Activated naive CD8-positive, alpha-beta T cell treated with anti-CD3 and anti-CD28 coated beads for 36 hours (primary cell): ENCODE measurements at regions not wholly inside any gene's neighbourhood (a gene's known extent, or its start where the extent isn't known, plus 50 kb on each side); places are given as distances from the start of the nearest gene placed in this dataset.

ENCODE experiments used
- DNase-seq: peaks from one replicate; pipeline ENCODE4 v3.0.0; 2021
- H3K27ac Mint-ChIP-seq: one replicate; pipeline ENCODE4 v1.8.0; 2022; ENCODE audit warnings: mild to moderate bottlenecking, moderate library complexity, mixed read lengths
- H3K27me3 Mint-ChIP-seq: one replicate; pipeline ENCODE4 v1.8.0; 2022; ENCODE audit warnings: mild to moderate bottlenecking, mixed read lengths
- H3K36me3 Mint-ChIP-seq: one replicate; pipeline ENCODE4 v1.8.0; 2021; ENCODE audit warnings: mild to moderate bottlenecking, mixed read lengths
- H3K4me1 Mint-ChIP-seq: one replicate; pipeline ENCODE4 v1.8.0; 2021; ENCODE audit warnings: mixed read lengths
- H3K4me3 Mint-ChIP-seq: one replicate; pipeline ENCODE4 v1.8.0; 2022; ENCODE audit warnings: mild to moderate bottlenecking, moderate library complexity, mixed read lengths
- H3K9me3 Mint-ChIP-seq: one replicate; pipeline ENCODE4 v1.8.0; 2022; ENCODE audit warnings: mixed read lengths

DNA sequence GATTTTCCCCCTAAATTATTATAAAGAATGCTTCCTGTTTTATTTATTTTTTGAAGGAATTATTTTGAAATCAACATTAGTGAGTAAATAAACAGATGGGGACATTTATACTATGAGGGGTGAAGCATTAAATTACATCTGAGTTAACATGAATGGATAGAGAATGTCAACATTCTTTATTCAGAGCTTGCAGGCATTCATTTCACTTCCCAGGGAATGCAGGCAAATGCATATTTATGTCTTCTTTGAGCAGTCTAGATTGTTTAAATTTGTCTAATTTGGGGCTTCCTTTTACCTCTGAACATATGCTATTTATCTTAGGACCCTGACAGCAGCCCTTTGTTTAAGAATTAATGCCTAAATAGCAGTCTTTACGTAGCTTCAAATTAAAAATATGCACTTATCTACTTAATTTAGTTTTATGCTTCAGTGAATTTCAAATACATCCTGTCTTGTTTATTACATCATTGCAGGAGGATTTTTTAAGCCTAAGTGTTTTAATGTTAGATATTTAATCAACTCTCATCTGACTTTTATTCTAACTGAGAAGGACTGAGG lies 630.5 kb upstream of the LMCD1 start:
- no peak for DNase-seq
- Mint-ChIP-seq H3K36me3 (no peaks in the 10 kb centered on the region), H3K4me1 (no peaks in the 10 kb centered on the region), H3K4me3 (no peak overlapping the region), H3K27me3 (no peaks in the 10 kb centered on the region), H3K9me3 (no peaks in the 10 kb centered on the region), H3K27ac (no peak overlapping the region)

DNA sequence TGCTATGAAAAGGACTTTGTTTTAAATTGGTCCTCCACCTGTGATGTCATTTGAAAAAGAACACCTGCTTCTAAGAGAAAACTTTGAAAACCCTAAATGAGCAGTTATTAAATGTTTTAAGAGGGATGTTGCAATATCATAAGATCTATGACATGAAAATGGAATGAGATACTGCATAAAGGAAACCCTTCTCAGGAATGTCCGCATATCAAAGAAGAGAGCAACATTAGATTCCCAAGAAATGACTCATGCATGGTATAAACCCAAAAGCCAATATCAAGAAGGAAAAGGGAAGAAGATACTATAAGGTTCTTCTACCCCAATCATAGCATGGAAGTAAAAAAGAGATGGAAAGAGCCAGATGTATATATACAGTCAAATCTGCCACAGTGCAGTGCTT lies 627.5 kb upstream of the LMCD1 start:
- no peak for DNase-seq
- Mint-ChIP-seq H3K9me3 (no peaks in the 10 kb centered on the region), H3K27me3 (no peaks in the 10 kb centered on the region), H3K36me3 (no peaks in the 10 kb centered on the region), H3K27ac (no peak overlapping the region), H3K4me1 (peaks cover 9% of the 10 kb centered on the region), H3K4me3 (no peak overlapping the region)

DNA sequence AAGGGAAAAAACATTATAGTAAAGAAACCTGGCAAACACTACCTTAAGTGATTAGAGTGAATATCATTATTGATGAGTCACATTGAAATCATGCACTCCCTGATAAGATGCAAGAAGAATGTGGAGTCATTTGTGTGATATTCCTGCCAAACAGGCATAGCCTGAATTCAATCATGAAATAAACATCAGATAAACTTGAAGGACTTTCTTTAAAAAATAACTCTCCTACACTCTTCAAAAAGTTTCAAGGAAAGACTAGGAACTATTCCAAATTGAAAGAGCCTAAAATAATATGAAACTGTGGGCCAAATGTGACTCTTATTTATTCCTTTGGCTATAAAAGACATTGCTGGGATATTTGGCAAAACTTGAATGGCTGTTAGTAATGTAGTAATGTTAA lies 625.7 kb upstream of the LMCD1 start:
- H3K4me3 Mint-ChIP-seq, result no peak overlapping the region
- H3K36me3 Mint-ChIP-seq, result no peaks in the 10 kb centered on the region
- H3K9me3 Mint-ChIP-seq, result peaks cover 2% of the 10 kb centered on the region

DNA sequence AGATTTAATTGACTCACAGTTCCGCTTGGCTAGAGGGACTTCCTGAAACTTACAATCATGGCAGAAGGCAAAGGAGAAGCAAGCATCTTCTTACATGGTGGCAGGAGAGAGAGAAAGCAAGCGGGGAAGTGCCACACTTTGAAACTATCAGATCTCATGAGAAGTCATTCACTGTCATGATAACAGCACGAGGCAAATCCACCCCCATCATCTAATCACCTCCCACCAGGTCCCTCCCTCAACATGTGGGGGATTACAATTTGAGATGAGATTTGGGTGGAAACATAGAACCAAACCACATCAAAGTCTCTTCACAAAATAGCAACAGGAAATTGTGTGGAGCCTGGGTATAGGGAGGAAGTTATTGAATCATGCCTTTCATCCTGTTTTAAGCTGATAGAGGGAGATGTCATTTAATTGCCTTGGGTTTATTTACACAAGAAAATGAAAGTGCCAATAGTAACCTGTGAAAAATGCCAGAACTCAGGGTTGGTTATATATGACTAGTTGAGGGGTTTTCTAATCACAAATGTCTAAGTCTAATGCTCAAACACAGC lies 624.8 kb upstream of the LMCD1 start:
- H3K9me3 Mint-ChIP-seq, result peaks cover 5% of the 10 kb centered on the region
- peak overlapping the region; percentile 80 for H3K27ac Mint-ChIP-seq
- no peaks in the 10 kb centered on the region for H3K36me3 Mint-ChIP-seq
- no peaks in the 10 kb centered on the region for H3K27me3 Mint-ChIP-seq
- H3K4me1 Mint-ChIP-seq, result peaks cover 9% of the 10 kb centered on the region
- DNase-seq, result peak; percentile 25
- peak overlapping the region; percentile 14 for H3K4me3 Mint-ChIP-seq

More for the DNA sequence above, 625.7 kb upstream of the LMCD1 start:
- no peak overlapping the region for H3K27ac Mint-ChIP-seq
- peaks cover 9% of the 10 kb centered on the region for H3K4me1 Mint-ChIP-seq
- no peak for DNase-seq
- no peaks in the 10 kb centered on the region for H3K27me3 Mint-ChIP-seq

DNA sequence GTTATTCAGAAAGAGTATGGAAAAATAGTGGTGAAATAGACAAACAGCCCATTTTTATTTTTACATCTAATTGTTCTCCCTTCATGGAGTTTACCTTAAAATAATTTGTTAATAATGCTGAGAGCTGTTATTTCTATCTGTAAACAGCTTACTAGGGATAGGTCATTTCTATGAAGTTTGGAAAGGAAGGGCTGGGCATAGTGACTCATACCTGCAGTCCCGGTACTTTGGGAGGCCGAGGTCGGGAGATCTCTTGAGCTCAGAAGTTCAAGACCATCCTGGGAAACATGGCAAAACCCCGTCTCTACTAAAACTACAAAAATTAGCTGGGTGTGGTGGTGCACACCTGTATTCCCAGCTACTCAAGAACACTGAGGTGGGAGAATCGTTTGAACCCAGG lies 624.3 kb upstream of the LMCD1 start:
- Mint-ChIP-seq H3K36me3 (no peaks in the 10 kb centered on the region), H3K4me1 (peaks cover 11% of the 10 kb centered on the region), H3K4me3 (no peak overlapping the region), H3K27me3 (no peaks in the 10 kb centered on the region), H3K9me3 (peaks cover 7% of the 10 kb centered on the region), H3K27ac (peak overlapping the region; percentile 57)
- no peak for DNase-seq

DNA sequence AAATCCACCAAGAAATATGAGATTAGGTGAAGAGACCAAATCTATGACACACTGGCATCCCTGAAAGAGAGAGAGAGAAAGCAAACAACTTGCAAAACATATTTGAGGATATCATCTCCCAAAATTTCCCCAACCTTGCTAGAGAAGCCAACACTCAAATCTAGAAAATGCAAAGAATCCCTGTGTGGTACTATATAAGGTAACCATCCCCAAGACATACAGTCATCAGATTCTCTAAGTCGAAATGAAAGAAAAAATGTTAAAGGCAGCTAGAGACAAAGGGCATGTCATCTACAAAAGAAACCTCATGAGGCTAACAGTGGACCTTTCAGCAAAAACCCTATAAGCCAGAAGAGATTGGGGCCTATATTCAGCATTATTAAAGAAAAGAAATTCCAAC lies 622.1 kb upstream of the LMCD1 start:
- H3K36me3 Mint-ChIP-seq, result no peaks in the 10 kb centered on the region
- H3K4me1 Mint-ChIP-seq, result peaks cover 11% of the 10 kb centered on the region
- no peak overlapping the region for H3K27ac Mint-ChIP-seq
- no peaks in the 10 kb centered on the region for H3K27me3 Mint-ChIP-seq
- H3K4me3 Mint-ChIP-seq, result no peak overlapping the region
- peaks cover 12% of the 10 kb centered on the region for H3K9me3 Mint-ChIP-seq
- DNase-seq, result no peak

DNA sequence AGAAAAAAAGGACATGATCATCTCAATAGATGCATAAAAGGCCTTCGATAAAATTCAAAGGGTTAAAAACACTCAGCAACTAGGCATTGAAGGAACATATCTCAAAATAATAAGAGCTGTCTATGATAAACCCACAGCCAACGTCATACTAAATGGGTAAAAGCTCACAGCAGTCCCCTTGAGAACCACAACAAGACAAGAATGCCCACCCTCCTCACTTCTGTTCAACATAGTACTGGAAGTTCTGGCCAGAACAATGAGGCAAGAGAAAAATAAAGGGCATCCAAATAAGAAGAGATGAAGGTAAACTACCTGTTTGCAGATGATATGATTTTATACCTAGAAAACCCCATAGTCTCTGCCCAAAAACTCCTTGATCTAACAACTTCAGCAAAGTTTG lies 619.7 kb upstream of the LMCD1 start:
- H3K4me3 Mint-ChIP-seq, result no peak overlapping the region
- no peak for DNase-seq
- H3K9me3 Mint-ChIP-seq, result peaks cover 23% of the 10 kb centered on the region
- H3K4me1 Mint-ChIP-seq, result peaks cover 8% of the 10 kb centered on the region
- no peak overlapping the region for H3K27ac Mint-ChIP-seq
- H3K36me3 Mint-ChIP-seq, result no peaks in the 10 kb centered on the region
- H3K27me3 Mint-ChIP-seq, result no peaks in the 10 kb centered on the region

DNA sequence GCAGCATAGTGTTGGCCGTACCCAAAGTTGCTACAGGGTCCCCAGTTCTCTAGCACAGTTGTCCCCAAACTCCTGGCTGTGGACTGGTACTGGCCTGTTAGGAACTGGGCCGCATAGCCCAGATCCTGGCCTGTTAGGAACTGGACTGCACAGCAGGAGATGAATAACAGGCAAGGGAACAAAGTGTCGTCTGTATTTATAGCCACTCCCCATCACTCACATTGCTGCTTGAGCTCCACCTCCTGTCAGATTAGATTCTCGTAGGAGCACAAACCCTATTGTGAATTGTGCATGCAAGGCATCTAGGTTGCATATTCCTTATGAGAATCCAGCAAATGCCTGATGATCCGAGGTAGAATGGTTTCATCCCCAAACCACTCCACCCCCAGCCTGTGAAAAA lies 604.0 kb upstream of the LMCD1 start:
- Mint-ChIP-seq H3K36me3 (no peaks in the 10 kb centered on the region), H3K9me3 (peaks cover 2% of the 10 kb centered on the region), H3K27me3 (no peaks in the 10 kb centered on the region), H3K4me1 (no peaks in the 10 kb centered on the region), H3K4me3 (no peak overlapping the region), H3K27ac (no peak overlapping the region)
- DNase-seq, result no peak

DNA sequence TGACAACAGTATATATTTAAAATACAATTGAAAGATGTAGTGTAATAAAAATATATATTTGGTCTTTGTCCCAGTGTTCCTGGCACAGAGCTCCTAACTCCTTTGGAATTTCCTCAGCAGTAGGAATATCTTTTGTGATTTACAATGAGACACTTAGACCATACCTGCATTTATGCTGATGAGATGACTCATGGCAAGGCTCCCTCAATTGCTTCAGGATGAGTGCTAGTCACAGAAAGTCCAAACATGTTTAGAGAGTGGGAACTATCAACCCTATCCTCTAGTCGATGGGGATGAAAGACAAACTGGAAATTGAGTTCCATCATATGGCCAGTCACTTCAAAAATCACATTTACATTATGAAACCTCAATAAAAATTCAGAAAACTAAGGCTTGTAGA lies 588.3 kb upstream of the LMCD1 start:
- H3K9me3 Mint-ChIP-seq, result peaks cover 4% of the 10 kb centered on the region
- H3K4me1 Mint-ChIP-seq, result peaks cover 4% of the 10 kb centered on the region
- peaks cover 1% of the 10 kb centered on the region for H3K36me3 Mint-ChIP-seq
- H3K27me3 Mint-ChIP-seq, result no peaks in the 10 kb centered on the region
- no peak for DNase-seq
- H3K27ac Mint-ChIP-seq, result no peak overlapping the region
- no peak overlapping the region for H3K4me3 Mint-ChIP-seq

DNA sequence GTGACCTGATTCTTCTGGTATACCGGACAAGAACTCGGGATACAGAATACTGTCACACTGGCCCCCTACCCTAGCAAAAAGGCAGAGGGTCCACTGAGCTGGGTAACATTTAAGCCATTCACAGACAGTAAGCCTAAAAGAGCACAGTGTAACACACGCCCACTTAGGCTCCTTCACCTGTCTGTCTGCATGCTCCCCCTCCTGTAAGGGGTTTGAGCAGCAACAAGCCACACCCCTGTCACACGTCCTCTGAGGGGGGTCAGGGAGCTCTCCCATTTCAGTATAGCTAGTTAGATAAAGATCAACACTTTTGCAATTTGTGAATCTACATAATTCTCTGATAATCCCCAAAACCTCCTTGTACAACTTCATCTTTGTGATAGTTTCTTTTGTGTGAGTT lies 586.3 kb upstream of the LMCD1 start:
- Mint-ChIP-seq H3K9me3 (peaks cover 4% of the 10 kb centered on the region), H3K27me3 (no peaks in the 10 kb centered on the region), H3K36me3 (peaks cover 1% of the 10 kb centered on the region), H3K27ac (no peak overlapping the region), H3K4me1 (peaks cover 8% of the 10 kb centered on the region), H3K4me3 (no peak overlapping the region)
- DNase-seq, result no peak

DNA sequence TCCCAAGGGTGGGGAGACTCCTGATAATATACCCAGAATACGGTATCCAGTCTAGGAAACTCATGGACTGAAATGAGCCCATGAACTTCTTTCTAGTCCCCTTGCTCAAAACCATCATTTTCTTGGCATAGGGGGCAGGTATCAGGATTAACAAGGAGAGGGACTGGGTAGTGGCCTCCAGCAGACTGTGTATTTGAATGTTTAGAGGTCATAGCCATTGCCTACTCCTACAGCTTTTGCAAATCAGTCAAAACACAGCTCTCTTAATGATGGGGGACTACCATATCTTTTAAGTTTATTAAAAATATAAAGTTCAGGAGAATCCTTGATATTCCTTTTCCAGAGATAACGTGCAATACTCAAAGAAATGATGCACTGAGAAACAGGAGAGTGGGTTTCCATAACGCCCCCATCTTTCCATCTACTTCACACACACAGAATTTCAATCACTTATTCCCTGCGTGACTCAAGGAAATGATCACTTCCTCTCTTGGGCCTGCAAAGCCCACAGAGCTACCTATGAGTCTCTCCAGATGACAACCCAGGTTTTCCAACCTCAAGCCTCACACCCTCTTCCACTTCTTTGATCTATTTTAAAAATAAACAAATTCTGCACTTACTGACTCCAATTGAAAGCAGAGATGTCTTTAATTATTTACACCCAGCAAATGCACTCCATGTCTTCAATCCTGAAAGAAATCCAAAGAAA lies 584.0 kb upstream of the LMCD1 start:
- peaks cover 8% of the 10 kb centered on the region for H3K4me1 Mint-ChIP-seq
- H3K27ac Mint-ChIP-seq, result peak overlapping the region; percentile 9

DNA sequence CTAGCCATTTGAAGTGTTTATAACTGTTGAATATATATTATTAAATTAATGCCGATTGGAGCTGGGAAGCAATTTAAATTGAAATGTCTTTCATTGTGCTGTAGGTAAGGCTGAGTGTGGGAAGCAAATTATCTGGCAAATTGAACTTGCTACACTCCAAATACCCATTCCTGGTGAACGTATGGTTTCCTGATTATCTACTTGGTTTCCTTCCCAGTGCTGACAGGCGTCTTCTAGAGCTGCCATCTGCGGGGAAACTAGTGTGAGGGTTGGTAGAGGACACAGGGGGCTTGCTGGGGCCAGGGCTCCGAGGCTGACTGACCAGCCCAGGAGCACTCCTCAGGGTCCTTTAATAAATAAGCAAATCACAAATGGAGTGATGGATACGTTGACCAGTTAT lies 581.4 kb upstream of the LMCD1 start:
- Mint-ChIP-seq H3K4me3 (no peak overlapping the region), H3K27ac (no peak overlapping the region), H3K9me3 (peaks cover 4% of the 10 kb centered on the region), H3K27me3 (no peaks in the 10 kb centered on the region), H3K4me1 (peaks cover 8% of the 10 kb centered on the region), H3K36me3 (no peaks in the 10 kb centered on the region)
- DNase-seq, result no peak

More for the DNA sequence above, 584.0 kb upstream of the LMCD1 start:
- Mint-ChIP-seq H3K27me3 (no peaks in the 10 kb centered on the region), H3K9me3 (peaks cover 4% of the 10 kb centered on the region), H3K4me3 (no peak overlapping the region), H3K36me3 (peaks cover 1% of the 10 kb centered on the region)
- peak; percentile 7 for DNase-seq

DNA sequence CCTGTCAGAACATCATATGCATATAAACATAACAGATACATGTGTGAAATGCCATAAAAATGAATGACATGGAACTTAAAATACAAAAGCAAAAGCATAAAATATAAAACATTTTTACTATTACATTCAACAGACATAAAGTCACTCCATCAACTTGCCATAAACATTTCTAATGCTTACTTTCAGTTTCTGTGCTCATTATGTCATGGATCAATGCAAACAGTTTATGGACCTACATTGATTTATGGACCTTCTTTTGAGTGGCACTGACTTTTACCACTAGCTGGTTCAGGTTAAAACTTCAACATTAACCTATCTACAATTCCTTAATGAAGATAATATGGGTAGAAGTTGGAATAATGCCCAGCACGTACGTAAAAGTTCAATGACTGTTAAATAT lies 577.4 kb upstream of the LMCD1 start:
- H3K4me3 Mint-ChIP-seq, result no peak overlapping the region
- H3K27ac Mint-ChIP-seq, result no peak overlapping the region
- H3K36me3 Mint-ChIP-seq, result no peaks in the 10 kb centered on the region
- H3K4me1 Mint-ChIP-seq, result peaks cover 3% of the 10 kb centered on the region
- no peak for DNase-seq
- peaks cover 4% of the 10 kb centered on the region for H3K27me3 Mint-ChIP-seq
- H3K9me3 Mint-ChIP-seq, result no peaks in the 10 kb centered on the region

DNA sequence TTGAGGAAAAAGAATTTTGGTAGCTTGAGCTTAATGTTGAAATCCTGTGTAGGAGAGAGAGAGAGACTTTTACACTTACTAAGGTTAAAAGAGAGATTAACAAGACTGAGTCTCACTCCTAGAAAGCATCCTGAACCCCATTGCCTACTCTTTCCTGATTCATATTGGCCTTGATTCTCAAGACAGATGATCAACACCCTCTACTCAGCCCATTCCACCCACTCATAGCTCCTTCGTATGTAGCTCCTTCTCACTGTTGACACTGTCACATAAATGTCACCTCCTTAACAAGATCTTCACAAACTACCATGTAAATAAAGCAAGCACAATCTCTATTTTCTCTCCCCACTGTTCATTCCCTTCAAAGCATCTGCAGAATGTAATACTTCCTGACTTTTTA lies 574.6 kb upstream of the LMCD1 start:
- Mint-ChIP-seq H3K4me1 (peaks cover 6% of the 10 kb centered on the region), H3K27ac (no peak overlapping the region), H3K36me3 (no peaks in the 10 kb centered on the region), H3K4me3 (no peak overlapping the region), H3K9me3 (no peaks in the 10 kb centered on the region), H3K27me3 (peaks cover 4% of the 10 kb centered on the region)
- no peak for DNase-seq

DNA sequence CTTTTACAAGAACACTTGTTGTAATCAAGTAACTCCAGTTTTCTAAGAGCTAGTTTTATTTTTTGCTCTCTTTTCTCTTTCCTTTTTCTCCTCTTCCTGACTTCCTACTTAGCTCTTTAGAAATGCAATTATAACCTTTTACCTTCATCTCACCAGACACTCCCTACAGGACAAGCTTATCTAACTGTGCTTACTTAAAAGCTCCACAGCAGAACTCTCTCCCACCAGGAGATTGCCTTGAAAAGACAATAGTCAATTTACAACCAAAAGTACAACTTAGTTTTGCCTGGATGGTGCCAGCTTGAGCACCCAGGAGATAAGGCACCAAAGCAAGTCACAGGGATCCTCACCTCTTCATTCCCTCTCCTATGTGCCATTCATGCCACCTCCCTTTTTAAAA lies 573.8 kb upstream of the LMCD1 start:
- H3K4me1 Mint-ChIP-seq, result peaks cover 6% of the 10 kb centered on the region
- H3K4me3 Mint-ChIP-seq, result no peak overlapping the region
- H3K27ac Mint-ChIP-seq, result no peak overlapping the region
- no peak for DNase-seq
- H3K9me3 Mint-ChIP-seq, result no peaks in the 10 kb centered on the region
- H3K27me3 Mint-ChIP-seq, result peaks cover 4% of the 10 kb centered on the region
- no peaks in the 10 kb centered on the region for H3K36me3 Mint-ChIP-seq

DNA sequence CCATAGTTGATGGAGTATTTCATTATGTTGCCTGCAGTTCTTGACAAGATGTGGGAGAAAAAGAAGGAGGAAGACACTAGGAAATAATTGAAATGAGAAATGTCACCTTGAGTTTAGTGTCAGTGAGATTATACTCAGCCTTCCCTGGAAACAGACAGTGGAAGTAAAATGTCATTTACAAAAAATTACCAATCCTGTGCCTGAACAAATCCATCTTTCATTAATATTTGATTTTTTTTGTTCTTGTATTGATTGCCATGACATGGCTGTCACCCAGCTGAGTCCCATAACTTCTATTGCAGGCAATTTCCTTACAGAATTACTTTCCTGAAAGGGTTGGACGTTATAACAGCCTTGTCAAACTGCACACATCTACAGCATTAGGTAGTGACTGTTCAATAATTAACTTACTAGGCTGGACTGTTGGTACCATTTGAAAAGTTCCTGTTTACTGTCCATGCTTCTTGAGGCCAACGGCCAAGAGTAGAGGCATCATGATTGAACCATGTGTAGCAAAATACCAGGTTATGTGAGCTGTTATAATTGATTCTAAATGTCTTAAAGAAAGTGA lies 572.2 kb upstream of the LMCD1 start:
- Mint-ChIP-seq H3K9me3 (peaks cover 3% of the 10 kb centered on the region), H3K27me3 (peaks cover 7% of the 10 kb centered on the region), H3K4me3 (no peak overlapping the region), H3K27ac (no peak overlapping the region), H3K4me1 (peaks cover 6% of the 10 kb centered on the region), H3K36me3 (no peaks in the 10 kb centered on the region)
- no peak for DNase-seq
